Endothelial cell of umbilical vein (primary cell): ENCODE measurements at regions not wholly inside any gene's neighbourhood (a gene's known extent, or its start where the extent isn't known, plus 50 kb on each side); places are given as distances from the start of the nearest gene placed in this dataset.

ENCODE experiments used
- BruUV-seq: library from RNA; stranded (reverse); fragments of 400-500 nt; replicated peaks from 2 replicates; lab custom pipeline; 2021; lab: Mats Ljungman, UMichigan
- CTCF ChIA-PET: fragments of 300-600, 350-600 bp; sonication (Branson Sonifier 250); formaldehyde crosslinking; loops from one replicate; lab custom pipeline; 2021; ENCODE audit warnings: antibody characterized with exemption, inconsistent platforms; lab: Charles Lee
- POLR2A ChIA-PET: fragments of 300-600, 350-600 bp; sonication (Branson Sonifier 250); formaldehyde crosslinking; loops from one replicate; lab custom pipeline; 2021; ENCODE audit warnings: antibody characterized with exemption, inconsistent platforms; lab: Charles Lee
- DNase-seq: peaks from one replicate; pipeline ENCODE4 v3.0.0-alpha.2; 2011; ENCODE audit warnings: low read depth, low spot score
- FAIRE-seq: peaks from 2 replicates; lab custom pipeline; 2011; peaks lifted over from hg19 to GRCh38; lab: Jason Lieb, UNC
- H2AFZ ChIP-seq: 2 replicates; pipeline ENCODE4 v1.6.0; 2012; ENCODE audit warnings: low read depth, low read length, control low read depth, inconsistent platforms
- H3K27ac ChIP-seq: 2 replicates; pipeline ENCODE4 v1.5.1; 2011; ENCODE audit warnings: low read depth, mild to moderate bottlenecking, control low read depth, low read length, moderate library complexity; ENCODE audit not compliant: insufficient read depth
- H3K27me3 ChIP-seq, 2 experiments: 2 replicates each; pipeline versions ENCODE4 v1.6.0 to v1.6.1; 2011; ENCODE audit warnings: low read length in 2 of 2, mixed read lengths in 1 of 2; ENCODE audit not compliant: control insufficient read depth in 2 of 2, insufficient read depth in 2 of 2
- H3K36me3 ChIP-seq, 2 experiments: 2 replicates in 1 of 2; 3 replicates in 1 of 2; pipeline ENCODE4 v1.5.1; 2011; ENCODE audit warnings: low read length in 2 of 2, mild to moderate bottlenecking in 1 of 2, moderate library complexity in 1 of 2; ENCODE audit not compliant: control insufficient read depth in 2 of 2, insufficient read depth in 2 of 2; ENCODE audit errors: extremely low read depth in 1 of 2
- H3K4me1 ChIP-seq: 3 replicates; pipeline ENCODE4 v1.5.1; 2011; ENCODE audit warnings: mild to moderate bottlenecking, low read length; ENCODE audit not compliant: control insufficient read depth, insufficient read depth; ENCODE audit errors: extremely low read depth
- H3K4me2 ChIP-seq: 2 replicates; pipeline ENCODE4 v1.6.1; 2011; ENCODE audit warnings: low read length, control low read depth, mixed read lengths; ENCODE audit not compliant: insufficient read depth
- H3K4me3 ChIP-seq, 3 experiments: fragments of 200-600 bp in 1 of 3; sonication (generic), shearing (Covaris generic) in 1 of 3; replicated peaks in 1 of 3; 2 replicates each; pipeline ENCODE4 v1.5.1; 2011 to 2016; ENCODE audit warnings: control low read depth in 3 of 3, low read length in 3 of 3, mild to moderate bottlenecking in 2 of 3, inconsistent platforms in 1 of 3, low read depth in 1 of 3, moderate library complexity in 1 of 3; ENCODE audit not compliant: insufficient read depth in 1 of 3
- H3K79me2 ChIP-seq: 2 replicates; pipeline ENCODE4 v1.6.0; 2012; ENCODE audit warnings: low read length, inconsistent platforms; ENCODE audit not compliant: control insufficient read depth, insufficient read depth
- H3K9ac ChIP-seq: replicated peaks from 2 replicates; pipeline ENCODE3; 2011; ENCODE audit warnings: low read length, control low read depth; ENCODE audit not compliant: insufficient read depth; ENCODE audit errors: extremely low read depth
- H3K9me1 ChIP-seq: replicated peaks from 3 replicates; pipeline ENCODE4 v1.6.0; 2011; ENCODE audit warnings: mild to moderate bottlenecking, low read length; ENCODE audit not compliant: control insufficient read depth, insufficient read depth; ENCODE audit errors: extremely low read depth
- H3K9me3 ChIP-seq: replicated peaks from 2 replicates; pipeline ENCODE4 v1.5.1; 2012; ENCODE audit warnings: low read length, inconsistent platforms; ENCODE audit not compliant: control insufficient read depth, insufficient read depth
- H4K20me1 ChIP-seq: replicated peaks from 2 replicates; pipeline ENCODE3; 2011; ENCODE audit warnings: mild to moderate bottlenecking, low read length; ENCODE audit not compliant: control insufficient read depth, insufficient read depth; ENCODE audit errors: extremely low read depth
- EZH2 ChIP-seq: IDR thresholded peaks from 2 replicates; pipeline ENCODE4 v1.6.1; 2012; ENCODE audit warnings: borderline replicate concordance, low read depth, mild to moderate bottlenecking, moderate library complexity, low read length, inconsistent platforms; ENCODE audit not compliant: severe bottlenecking
- FOS ChIP-seq: IDR thresholded peaks from 2 replicates; pipeline ENCODE4 v1.6.1; 2011; ENCODE audit warnings: mild to moderate bottlenecking, low read length, moderate library complexity, borderline replicate concordance; ENCODE audit not compliant: insufficient read depth
- JUN ChIP-seq: IDR thresholded peaks from 2 replicates; pipeline ENCODE4 v1.6.1; 2011; ENCODE audit warnings: borderline replicate concordance, low read depth; ENCODE audit not compliant: insufficient read length, insufficient read depth
- MYC ChIP-seq: IDR thresholded peaks from one replicate; pipeline ENCODE4 v1.6.1; 2011; ENCODE audit warnings: mild to moderate bottlenecking, low read depth, low read length
- POLR2A ChIP-seq: IDR thresholded peaks from 2 replicates; pipeline ENCODE4 v1.6.1; 2012; ENCODE audit warnings: low read depth, mild to moderate bottlenecking, control low read depth, low read length
- POLR2AphosphoS5 ChIP-seq: IDR thresholded peaks from 2 replicates; pipeline ENCODE4 v1.6.1; 2012; ENCODE audit warnings: low read depth, mild to moderate bottlenecking, control low read depth, low read length, moderate library complexity; ENCODE audit not compliant: insufficient read depth
- dilution Hi-C: fragments of 300-500 bp; cut with MboI; formaldehyde crosslinking; loops from one replicate; pipeline ENCODE4 v1.15.0; 2019; ENCODE audit warnings: low sequenced_read_pairs; ENCODE audit not compliant: extremely low pct_ligation_motif_present
- intact Hi-C: fragments of 100-400 bp; cut with micrococcal nuclease; formaldehyde crosslinking; loops from one replicate; pipeline ENCODE4 v1.10.0; 2022
- TF ChIP-seq, protein P1 (sequence below): IDR thresholded peaks from 2 replicates; pipeline ENCODE4 v1.6.1; 2011; ENCODE audit not compliant: insufficient read depth, insufficient read length
- TF ChIP-seq, protein P2 (sequence below), 2 donors: IDR thresholded peaks; 1 replicate in 1 of 2; 2 replicates in 1 of 2; pipeline ENCODE4 v1.5.1; 2011; ENCODE audit warnings: low read length in 2 of 2, mild to moderate bottlenecking in 2 of 2, moderate library complexity in 2 of 2, control low read depth in 1 of 2, inconsistent platforms in 1 of 2, low read depth in 1 of 2; ENCODE audit not compliant: insufficient read depth in 1 of 2; ENCODE audit errors: extremely low read depth in 1 of 2

DNA sequence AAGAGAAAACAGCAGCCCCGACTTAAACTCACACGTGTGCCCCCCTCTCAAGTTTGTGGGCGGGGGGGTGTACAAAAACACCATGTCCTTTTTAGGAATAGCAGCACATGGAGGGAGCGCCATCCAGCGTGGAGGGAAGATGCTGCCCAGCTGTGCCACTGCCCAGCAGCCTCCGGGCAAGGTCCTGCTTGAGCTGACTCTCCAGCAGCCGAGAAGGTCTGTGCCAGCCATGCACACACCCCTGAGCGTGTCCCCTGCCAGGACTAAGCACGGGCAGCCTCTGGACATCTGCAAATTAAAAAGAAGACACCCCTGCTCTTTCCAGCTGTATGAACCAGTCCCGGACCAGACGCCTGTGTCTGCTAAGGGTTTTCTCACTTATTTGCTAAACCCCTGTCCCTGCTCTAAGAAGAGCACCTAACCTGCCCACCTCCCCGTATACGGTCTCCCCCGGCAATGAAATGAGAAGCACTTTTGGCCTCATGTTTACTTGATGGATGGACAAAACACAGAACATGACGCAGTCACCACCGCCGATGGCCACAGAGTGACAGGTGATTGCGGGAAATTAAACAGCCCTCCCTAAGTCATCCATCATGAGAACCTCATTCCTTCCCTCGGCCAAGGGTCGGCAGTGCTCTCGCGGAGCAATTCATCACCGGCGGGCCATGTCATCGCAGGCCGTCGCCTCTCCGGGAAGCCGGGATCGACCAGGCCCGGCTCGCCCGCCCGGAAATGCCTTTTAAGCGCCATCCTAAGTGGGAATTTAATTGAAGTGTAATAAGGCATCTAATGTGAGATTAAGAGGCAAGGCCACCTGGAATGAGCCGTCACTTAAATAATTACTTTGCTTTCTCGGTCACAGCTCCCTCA is 96.9 kb downstream of the OLFM1 start:
- Histone ChIP-seq H3K27me3 (no peaks in the 10 kb centered on the region), H3K79me2 (no peaks in the 10 kb centered on the region), H4K20me1 (no peaks in the 10 kb centered on the region), H3K36me3 (no peaks in the 10 kb centered on the region), H3K4me2 (no peak overlapping the region), H3K9me3 (no peaks in the 10 kb centered on the region), H3K9ac (no peak overlapping the region), H2AFZ (no peak overlapping the region), H3K4me3 (no peak overlapping the region), H3K27ac (no peak overlapping the region), H3K9me1 (no peaks in the 10 kb centered on the region), H3K4me1 (no peaks in the 10 kb centered on the region)
- intact Hi-C loops = no loop called here
- DNase-seq = no peak
- BruUV-seq = no TSS peak
- ChIA-PET POLR2A (no interaction called here), CTCF (no interaction called here)
- TF ChIP-seq EZH2 (no peak), JUN (no peak), POLR2AphosphoS5 (no peak), MYC (no peak), FOS (no peak), POLR2A (no peak)
- TF ChIP-seq, protein P1, sequence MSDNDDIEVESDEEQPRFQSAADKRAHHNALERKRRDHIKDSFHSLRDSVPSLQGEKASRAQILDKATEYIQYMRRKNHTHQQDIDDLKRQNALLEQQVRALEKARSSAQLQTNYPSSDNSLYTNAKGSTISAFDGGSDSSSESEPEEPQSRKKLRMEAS = no peak
- TF ChIP-seq, protein P2, sequence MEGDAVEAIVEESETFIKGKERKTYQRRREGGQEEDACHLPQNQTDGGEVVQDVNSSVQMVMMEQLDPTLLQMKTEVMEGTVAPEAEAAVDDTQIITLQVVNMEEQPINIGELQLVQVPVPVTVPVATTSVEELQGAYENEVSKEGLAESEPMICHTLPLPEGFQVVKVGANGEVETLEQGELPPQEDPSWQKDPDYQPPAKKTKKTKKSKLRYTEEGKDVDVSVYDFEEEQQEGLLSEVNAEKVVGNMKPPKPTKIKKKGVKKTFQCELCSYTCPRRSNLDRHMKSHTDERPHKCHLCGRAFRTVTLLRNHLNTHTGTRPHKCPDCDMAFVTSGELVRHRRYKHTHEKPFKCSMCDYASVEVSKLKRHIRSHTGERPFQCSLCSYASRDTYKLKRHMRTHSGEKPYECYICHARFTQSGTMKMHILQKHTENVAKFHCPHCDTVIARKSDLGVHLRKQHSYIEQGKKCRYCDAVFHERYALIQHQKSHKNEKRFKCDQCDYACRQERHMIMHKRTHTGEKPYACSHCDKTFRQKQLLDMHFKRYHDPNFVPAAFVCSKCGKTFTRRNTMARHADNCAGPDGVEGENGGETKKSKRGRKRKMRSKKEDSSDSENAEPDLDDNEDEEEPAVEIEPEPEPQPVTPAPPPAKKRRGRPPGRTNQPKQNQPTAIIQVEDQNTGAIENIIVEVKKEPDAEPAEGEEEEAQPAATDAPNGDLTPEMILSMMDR (IDR thresholded peaks at IDR 0.05; ENCODE audit: extremely low read depth in 1 of 2, insufficient read depth in 1 of 2, low read depth in 1 of 2, low read length in 2 of 2) = no peak
- dilution Hi-C loops = no loop called here
- no peak for FAIRE-seq
